Neural progenitor cell (in vitro differentiated cells): ENCODE measurements at regions not wholly inside any gene's neighbourhood (a gene's known extent, or its start where the extent isn't known, plus 50 kb on each side); places are given as distances from the start of the nearest gene placed in this dataset.

Experiments used
- CTCF ChIP-seq: fragments of 200-600 bp; sonication (generic); IDR thresholded peaks from 2 replicates; pipeline ENCODE4 v1.5.1; 2017; ENCODE audit warnings: antibody characterized with exemption, mild to moderate bottlenecking
- EZH2 ChIP-seq: fragments of 200-600 bp; sonication (generic); IDR thresholded peaks from 2 replicates; pipeline ENCODE4 v1.6.1; 2017; ENCODE audit warnings: antibody characterized with exemption, mild to moderate bottlenecking, moderate library complexity

DNA sequence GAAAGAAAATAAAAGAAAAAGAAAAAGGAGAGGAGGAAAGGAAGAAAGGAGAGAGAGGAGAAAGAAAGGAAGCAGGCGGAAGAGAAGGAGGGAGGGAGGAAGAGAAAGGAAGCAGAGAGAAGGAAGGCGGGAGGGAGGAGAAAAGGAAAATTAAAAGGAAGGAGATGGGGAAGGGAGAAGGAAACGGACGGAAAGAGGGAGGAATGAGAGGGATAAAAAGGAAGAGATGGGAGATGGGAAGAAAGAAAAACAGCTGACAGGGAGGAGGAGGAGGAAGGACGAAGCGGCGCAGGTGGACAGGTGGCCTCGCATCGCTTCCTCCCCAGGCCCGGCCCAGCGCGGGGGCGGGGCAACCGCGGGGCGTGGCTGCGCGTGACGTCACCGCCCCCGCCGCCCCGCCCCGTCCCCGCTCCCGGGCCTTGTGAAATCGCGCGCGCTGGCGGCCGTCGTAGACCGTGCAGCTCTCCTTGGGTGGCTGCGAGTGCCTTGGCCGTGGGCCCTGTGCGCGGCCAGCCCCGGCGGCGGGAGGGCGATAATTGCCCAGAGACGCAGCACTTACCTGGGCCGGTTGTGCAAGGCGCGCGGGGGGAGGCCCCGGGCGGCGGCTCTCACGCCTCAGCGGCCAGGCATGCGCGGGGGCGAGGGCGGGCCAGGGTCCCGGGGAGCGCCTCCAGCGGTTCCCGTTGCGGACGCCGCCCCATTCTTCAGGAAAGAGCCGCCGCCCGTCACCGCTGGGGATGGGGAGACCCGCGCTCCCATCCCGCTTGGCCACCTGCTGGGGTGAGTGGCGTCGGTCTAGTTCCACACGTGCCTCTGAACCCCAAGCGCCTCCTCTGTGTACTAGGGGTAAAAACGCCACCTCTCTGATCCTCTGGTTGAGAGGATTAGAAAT lies 49.6 kb upstream of the FOXE1 start:
- TF ChIP-seq EZH2 = no peak
- peak; percentile 33 for TF ChIP-seq CTCF
